ENCODE measurements at regions not wholly inside any gene's neighbourhood (a gene's known extent, or its start where the extent isn't known, plus 50 kb on each side); places are given as distances from the start of the nearest gene placed in this dataset.

GRCh38 chr4:120329386-120329785 is 262.7 kb upstream of the MAD2L1 start:
- TF ChIP-seq, protein P1, sequence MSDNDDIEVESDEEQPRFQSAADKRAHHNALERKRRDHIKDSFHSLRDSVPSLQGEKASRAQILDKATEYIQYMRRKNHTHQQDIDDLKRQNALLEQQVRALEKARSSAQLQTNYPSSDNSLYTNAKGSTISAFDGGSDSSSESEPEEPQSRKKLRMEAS (IDR thresholded peaks at IDR 0.05): no peak
- TF ChIP-seq YY1 (IDR thresholded peaks at IDR 0.05; ENCODE audit: low read depth): no peak
- no peak for TF ChIP-seq REST (IDR thresholded peaks at IDR 0.05; ENCODE audit: low read depth)
- no peak for TF ChIP-seq EP300 (IDR thresholded peaks at IDR 0.05; ENCODE audit: borderline replicate concordance)
- TF ChIP-seq FOXM1 (IDR thresholded peaks at IDR 0.05; ENCODE audit: borderline replicate concordance, low read depth): no peak

Data from Ishikawa (cell line).